ENCODE measurements at regions not wholly inside any gene's neighbourhood (a gene's known extent, or its start where the extent isn't known, plus 50 kb on each side); places are given as distances from the start of the nearest gene placed in this dataset.

DNA sequence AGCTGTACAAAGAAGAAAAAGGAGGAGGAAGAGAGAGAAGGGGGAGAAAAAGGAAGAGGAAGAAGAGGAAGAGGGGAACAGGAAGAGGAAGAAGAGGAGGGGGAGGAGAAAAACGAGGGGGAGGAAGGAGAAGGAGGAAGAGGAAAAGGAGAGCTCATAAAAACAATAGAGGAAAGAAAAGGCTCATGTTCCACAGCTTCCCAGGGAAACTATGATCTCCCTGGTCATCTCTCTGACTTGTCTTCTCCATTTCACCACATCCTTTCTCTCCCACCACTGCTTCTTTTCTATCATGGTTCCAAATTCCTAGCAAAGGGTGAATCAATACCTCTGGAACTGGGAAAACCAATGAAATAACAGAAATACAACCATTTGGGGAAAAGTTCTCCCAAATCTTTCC is 254.1 kb upstream of the ERCC4 start:
- WGBS = 4% methylated on average over 1 of the region's 1 CpG
- Histone ChIP-seq H3K36me3 (ENCODE audit: control insufficient read depth in 4 of 4, insufficient read depth in 3 of 4, low read depth in 1 of 4, low read length in 3 of 4) (no peaks in the 10 kb centered on the region), H3K9ac (ENCODE audit: low read depth in 1 of 2, low read length in 2 of 2) (no peak overlapping the region), H3K27ac (ENCODE audit: low read depth in 1 of 2, low read length in 2 of 2) (no peak overlapping the region), H3K4me3 (ENCODE audit: low read depth in 1 of 3, low read length in 3 of 3) (no peak overlapping the region), H3K9me3 (ENCODE audit: control insufficient read depth in 4 of 4, low read length in 3 of 4) (peaks cover 0 to 3% (median under 1%) of the 10 kb centered on the region in 4 donors), H3K4me1 (ENCODE audit: control insufficient read depth in 4 of 4, insufficient read depth in 4 of 4, low read length in 3 of 4) (no peaks in the 10 kb centered on the region), H3K27me3 (ENCODE audit: control insufficient read depth in 4 of 4, insufficient read depth in 4 of 4, low read length in 3 of 4) (peaks cover 0 to 4% (median 0%) of the 10 kb centered on the region in 4 donors)
- DNase-seq (ENCODE audit: low spot score) = no peak
- TF ChIP-seq REST (IDR thresholded peaks at IDR 0.05) = no peak
- no peak for TF ChIP-seq SP1 (IDR thresholded peaks at IDR 0.05)
- TF ChIP-seq, protein P1, sequence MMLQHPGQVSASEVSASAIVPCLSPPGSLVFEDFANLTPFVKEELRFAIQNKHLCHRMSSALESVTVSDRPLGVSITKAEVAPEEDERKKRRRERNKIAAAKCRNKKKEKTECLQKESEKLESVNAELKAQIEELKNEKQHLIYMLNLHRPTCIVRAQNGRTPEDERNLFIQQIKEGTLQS (IDR thresholded peaks at IDR 0.05) = no peak
- no peak for TF ChIP-seq JUND (IDR thresholded peaks at IDR 0.05)
- TF ChIP-seq GABPA (IDR thresholded peaks at IDR 0.05 in 1 of 2, conservative IDR thresholded peaks at IDR 0.05 in 1 of 2) = no peak
- no peak for TF ChIP-seq ZBTB33 (IDR thresholded peaks at IDR 0.05)
- TF ChIP-seq, protein P2, sequence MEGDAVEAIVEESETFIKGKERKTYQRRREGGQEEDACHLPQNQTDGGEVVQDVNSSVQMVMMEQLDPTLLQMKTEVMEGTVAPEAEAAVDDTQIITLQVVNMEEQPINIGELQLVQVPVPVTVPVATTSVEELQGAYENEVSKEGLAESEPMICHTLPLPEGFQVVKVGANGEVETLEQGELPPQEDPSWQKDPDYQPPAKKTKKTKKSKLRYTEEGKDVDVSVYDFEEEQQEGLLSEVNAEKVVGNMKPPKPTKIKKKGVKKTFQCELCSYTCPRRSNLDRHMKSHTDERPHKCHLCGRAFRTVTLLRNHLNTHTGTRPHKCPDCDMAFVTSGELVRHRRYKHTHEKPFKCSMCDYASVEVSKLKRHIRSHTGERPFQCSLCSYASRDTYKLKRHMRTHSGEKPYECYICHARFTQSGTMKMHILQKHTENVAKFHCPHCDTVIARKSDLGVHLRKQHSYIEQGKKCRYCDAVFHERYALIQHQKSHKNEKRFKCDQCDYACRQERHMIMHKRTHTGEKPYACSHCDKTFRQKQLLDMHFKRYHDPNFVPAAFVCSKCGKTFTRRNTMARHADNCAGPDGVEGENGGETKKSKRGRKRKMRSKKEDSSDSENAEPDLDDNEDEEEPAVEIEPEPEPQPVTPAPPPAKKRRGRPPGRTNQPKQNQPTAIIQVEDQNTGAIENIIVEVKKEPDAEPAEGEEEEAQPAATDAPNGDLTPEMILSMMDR (IDR thresholded peaks at IDR 0.05; ENCODE audit: low read depth, low read length, missing input control) = no peak
- TF ChIP-seq HNF4G (IDR thresholded peaks at IDR 0.05) = no peak
- TF ChIP-seq NR2F2 (IDR thresholded peaks at IDR 0.05) = no peak

DNA sequence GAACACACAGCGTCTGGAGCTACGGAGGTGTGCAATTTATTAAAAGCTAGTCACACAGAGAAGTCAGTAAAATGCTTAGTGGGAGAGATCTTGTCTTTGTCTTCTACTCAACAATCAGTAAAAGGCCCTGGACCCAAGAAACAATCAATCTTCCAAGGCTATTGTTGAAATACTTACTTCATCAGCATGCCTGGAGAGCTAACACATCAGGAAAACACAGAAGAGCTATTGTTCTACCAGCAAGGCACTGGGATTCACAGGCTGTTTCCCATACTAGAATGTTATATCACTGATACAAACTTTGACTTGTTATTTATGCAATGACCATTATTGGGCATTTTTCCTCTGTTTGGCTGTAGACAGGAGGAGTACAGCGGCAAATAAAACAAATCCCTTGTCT is 247.8 kb upstream of the ERCC4 start:
- H3K4me3 ChIP-seq (ENCODE audit: low read depth in 1 of 3, low read length in 3 of 3) = no peak overlapping the region
- WGBS = 75% methylated on average over 3 of the region's 3 CpGs
- TF ChIP-seq ZBTB33 (IDR thresholded peaks at IDR 0.05) = no peak
- no peak for TF ChIP-seq GABPA (IDR thresholded peaks at IDR 0.05 in 1 of 2, conservative IDR thresholded peaks at IDR 0.05 in 1 of 2)
- TF ChIP-seq, protein P1 (IDR thresholded peaks at IDR 0.05) = no peak
- TF ChIP-seq FOXA1 (IDR thresholded peaks at IDR 0.05) = no peak
- no peak for TF ChIP-seq REST (IDR thresholded peaks at IDR 0.05)
- no peak for TF ChIP-seq HNF4A (conservative IDR thresholded peaks at IDR 0.05)
- TF ChIP-seq HNF4G (IDR thresholded peaks at IDR 0.05) = no peak
- TF ChIP-seq FOXA2 (IDR thresholded peaks at IDR 0.05) = no peak
- TF ChIP-seq YY1 (IDR thresholded peaks at IDR 0.05) = no peak
- no peak for TF ChIP-seq NR2F2 (IDR thresholded peaks at IDR 0.05)
- no peak for TF ChIP-seq RXRA (IDR thresholded peaks at IDR 0.05)
- TF ChIP-seq, protein P2 (IDR thresholded peaks at IDR 0.05; ENCODE audit: low read depth, low read length, missing input control) = no peak
- TF ChIP-seq TAF1 (conservative IDR thresholded peaks at IDR 0.05) = no peak

More for the DNA sequence above, 247.8 kb upstream of the ERCC4 start:
- Histone ChIP-seq H3K36me3 (ENCODE audit: control insufficient read depth in 4 of 4, insufficient read depth in 3 of 4, low read depth in 1 of 4, low read length in 3 of 4) (no peaks in the 10 kb centered on the region), H3K9ac (ENCODE audit: low read depth in 1 of 2, low read length in 2 of 2) (no peak overlapping the region), H3K27me3 (ENCODE audit: control insufficient read depth in 4 of 4, insufficient read depth in 4 of 4, low read length in 3 of 4) (peaks cover 0 to 3% (median 0%) of the 10 kb centered on the region in 4 donors), H3K4me1 (ENCODE audit: control insufficient read depth in 4 of 4, insufficient read depth in 4 of 4, low read length in 3 of 4) (no peaks in the 10 kb centered on the region), H3K27ac (ENCODE audit: low read depth in 1 of 2, low read length in 2 of 2) (no peak overlapping the region), H3K9me3 (ENCODE audit: control insufficient read depth in 4 of 4, low read length in 3 of 4) (peaks cover 0 to 5% (median 4%) of the 10 kb centered on the region in 4 donors)
- DNase-seq (ENCODE audit: low spot score) = no peak

Data from liver (tissue), 8 donors.